Retina (tissue), 1 donor: ENCODE measurements at regions not wholly inside any gene's neighbourhood (a gene's known extent, or its start where the extent isn't known, plus 50 kb on each side); places are given as distances from the start of the nearest gene placed in this dataset.
"Not testable (repeated sequence)": the region's sequence is repeated elsewhere in the genome, so short reads cannot be mapped to it uniquely, and the experiment has no call there.

Experiments used
- DNase-seq: peaks from one replicate; pipeline ENCODE4 v3.0.0-alpha.2; 2016

GRCh38 chr13:44812818-44813217 is 176.5 kb downstream of the NUFIP1 start:
- DNase-seq, result no peak

DNA sequence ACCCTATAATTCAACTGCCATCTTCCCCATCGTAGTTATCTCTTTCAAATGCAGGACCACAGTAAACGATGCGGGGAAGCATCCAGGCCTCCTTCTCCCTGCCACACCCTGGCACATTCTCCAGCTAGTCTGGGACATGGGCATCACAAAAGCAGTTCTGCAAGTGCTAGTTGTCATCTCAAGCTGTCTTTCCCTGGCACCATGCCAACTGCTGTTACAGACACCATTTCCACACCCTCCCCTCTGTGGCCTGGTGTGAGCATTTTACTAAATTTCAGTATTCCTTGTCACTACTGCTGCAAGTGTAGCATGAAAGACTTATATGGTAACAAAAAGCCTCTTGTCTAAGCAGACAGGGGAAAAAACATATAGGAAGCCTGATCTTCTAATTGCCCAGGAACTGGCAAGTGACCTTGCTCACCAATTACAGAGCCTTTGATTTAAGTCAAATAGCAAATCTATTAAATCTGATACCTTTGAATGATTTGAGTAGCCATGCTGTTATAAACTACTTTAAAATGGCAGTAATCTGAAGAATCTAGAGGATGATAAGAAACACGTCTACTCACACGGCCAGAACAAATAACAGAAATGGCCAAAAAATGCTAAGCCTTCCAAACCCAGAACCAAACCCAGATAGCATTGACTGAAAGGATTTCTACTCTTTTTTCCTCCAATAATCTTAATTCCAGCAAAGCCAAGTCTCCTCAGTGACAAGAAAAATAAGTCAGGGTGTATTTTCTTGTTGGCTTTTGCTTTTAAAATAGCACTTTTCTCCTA is 179.0 kb downstream of the NUFIP1 start:
- no peak for DNase-seq

GRCh38 chr13:44809190-44809589 is 180.1 kb downstream of the NUFIP1 start:
- DNase-seq, result no peak

- no peak for DNase-seq
These were observed 181.1 kb downstream of the NUFIP1 start for GRCh38 chr13:44808185-44808584.

GRCh38 chr13:44807449-44808034 is 181.7 kb downstream of the NUFIP1 start:
- no peak for DNase-seq

GRCh38 chr13:44806826-44807225 is 182.4 kb downstream of the NUFIP1 start:
- DNase-seq, result no peak

- DNase-seq, result no peak
These were observed 183.7 kb downstream of the NUFIP1 start for GRCh38 chr13:44805585-44805984.

GRCh38 chr13:44803390-44803789 is 185.9 kb downstream of the NUFIP1 start:
- DNase-seq, result no peak

GRCh38 chr13:44802491-44802890 is 186.8 kb downstream of the NUFIP1 start:
- no peak for DNase-seq

- DNase-seq, result no peak
These were observed 187.3 kb downstream of the NUFIP1 start for GRCh38 chr13:44801990-44802389.

DNA sequence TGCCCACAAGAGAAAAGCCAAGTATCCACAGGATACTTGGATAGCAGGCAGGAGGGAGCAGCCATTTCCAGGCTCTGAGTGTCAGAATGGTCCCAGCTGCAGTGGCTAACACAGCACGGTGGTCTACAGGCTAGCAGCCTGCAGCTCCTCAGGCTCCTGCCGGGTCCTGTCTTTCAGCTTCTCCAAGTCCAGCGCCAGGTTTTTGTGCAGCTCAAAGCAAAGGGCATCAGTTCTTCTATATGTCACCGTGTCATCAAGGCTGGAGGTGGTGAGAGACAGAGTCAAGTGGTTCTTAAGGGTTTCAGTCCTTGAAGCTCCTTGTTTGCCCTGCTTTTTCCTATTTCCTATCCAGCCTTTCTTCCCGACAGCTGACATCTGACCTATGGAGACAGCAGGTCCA is 188.6 kb downstream of the NUFIP1 start:
- no peak for DNase-seq

- no peak for DNase-seq
These were observed 191.6 kb downstream of the NUFIP1 start for GRCh38 chr13:44797685-44798084.

- DNase-seq, result peak; percentile 15
These were observed 192.4 kb downstream of the NUFIP1 start for GRCh38 chr13:44796597-44797490.

DNA sequence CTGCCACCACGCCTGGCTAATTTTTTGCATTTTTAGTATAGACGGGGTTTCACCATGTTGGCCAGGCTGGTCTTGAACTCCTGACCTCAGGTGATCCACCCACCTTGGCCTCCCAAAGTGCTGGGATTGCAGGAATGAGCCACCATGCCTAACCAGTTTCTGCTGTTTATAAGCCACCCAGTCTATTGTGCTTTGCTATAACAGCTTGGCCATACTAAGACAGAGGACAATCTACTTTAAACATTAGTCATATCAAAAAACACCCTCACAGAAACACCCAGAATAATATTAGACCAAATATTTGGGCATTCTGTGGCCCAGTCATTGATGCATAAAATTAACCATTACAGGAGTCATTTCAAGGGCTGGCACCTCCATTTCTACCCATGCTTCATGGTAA is 193.2 kb downstream of the NUFIP1 start:
- DNase-seq, result not testable (repeated sequence)

GRCh38 chr13:44795176-44795575 is 194.1 kb downstream of the NUFIP1 start:
- no peak for DNase-seq

DNA sequence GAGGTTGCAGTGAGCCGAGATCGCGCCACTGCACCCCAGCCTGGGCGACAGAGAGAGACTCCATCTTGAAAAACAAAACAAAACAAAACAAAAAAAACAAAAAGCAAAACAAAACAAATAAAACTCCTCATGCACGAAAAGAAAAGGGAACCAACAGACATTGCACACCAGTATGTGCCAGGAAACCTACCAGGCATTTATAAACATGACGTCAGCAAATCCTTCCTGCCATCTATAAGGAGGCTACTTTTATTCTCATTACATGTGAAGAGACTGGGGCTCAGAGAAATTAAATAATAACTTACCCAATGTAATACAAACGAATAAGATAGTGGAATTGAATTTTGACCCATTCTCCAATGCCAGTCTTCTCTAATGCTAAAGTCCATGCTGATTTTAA is 197.2 kb downstream of the NUFIP1 start:
- DNase-seq, result no peak

GRCh38 chr13:44790289-44790688 is 199.0 kb downstream of the NUFIP1 start:
- no peak for DNase-seq

DNA sequence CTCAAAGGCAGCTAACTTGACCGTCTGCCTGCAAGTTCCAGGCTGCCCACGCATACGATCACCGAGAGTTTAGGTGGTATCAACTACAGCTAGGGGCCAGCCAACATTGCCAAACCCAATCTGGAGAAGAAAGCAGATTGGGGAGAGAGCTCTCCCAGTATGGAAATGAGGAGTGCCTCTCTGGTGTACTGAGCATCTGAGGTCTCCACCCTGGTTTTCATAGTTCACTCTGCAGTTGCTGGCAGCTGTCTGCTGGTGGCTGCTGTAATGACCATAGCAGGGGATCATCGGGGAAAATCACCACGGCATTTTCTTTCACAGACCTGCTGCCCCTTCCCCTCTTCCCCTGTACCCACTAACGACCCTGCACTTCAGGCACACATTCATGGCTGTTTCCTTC is 201.7 kb downstream of the NUFIP1 start:
- no peak for DNase-seq

DNA sequence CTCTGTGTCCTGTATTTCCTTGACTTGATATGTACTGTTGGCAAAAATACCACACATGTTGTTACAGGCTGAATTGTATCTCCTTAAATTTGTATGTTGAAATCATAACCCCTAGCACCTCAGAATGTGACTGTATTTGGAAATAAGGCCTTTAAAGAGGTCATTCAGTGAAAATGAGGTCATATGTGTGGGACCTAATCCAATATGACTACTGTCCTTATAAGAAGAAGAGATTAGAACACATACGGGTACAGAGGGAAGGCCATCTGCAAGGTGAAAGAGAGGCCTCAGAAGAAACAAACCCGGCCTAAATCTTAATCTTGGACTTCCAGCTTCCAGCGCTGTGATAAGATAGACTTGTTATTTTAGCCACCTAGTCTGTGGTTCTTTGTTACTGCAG is 202.5 kb downstream of the NUFIP1 start:
- no peak for DNase-seq

- no peak for DNase-seq
These were observed 203.9 kb downstream of the NUFIP1 start for GRCh38 chr13:44785401-44785800.

- DNase-seq, result no peak
These were observed 204.6 kb downstream of the NUFIP1 start for GRCh38 chr13:44784708-44785080.

- no peak for DNase-seq
These were observed 205.1 kb downstream of the NUFIP1 start for GRCh38 chr13:44783994-44784707.
